Hepatocyte (in vitro differentiated cells): ENCODE measurements at regions not wholly inside any gene's neighbourhood (a gene's known extent, or its start where the extent isn't known, plus 50 kb on each side); places are given as distances from the start of the nearest gene placed in this dataset.

Experiments used
- CTCF ChIP-seq: fragments of 200-600 bp; sonication (generic); IDR thresholded peaks from 2 replicates; pipeline ENCODE4 v1.5.1; 2016; ENCODE audit warnings: antibody characterized with exemption, mild to moderate bottlenecking; ENCODE audit not compliant: poor library complexity
- EZH2 ChIP-seq: fragments of 200-600 bp; sonication (generic); IDR thresholded peaks from 2 replicates; pipeline ENCODE4 v1.6.1; 2016; ENCODE audit warnings: antibody characterized with exemption, mild to moderate bottlenecking, borderline replicate concordance
- EZH2phosphoT487 ChIP-seq: fragments of 200-600 bp; sonication (generic); IDR thresholded peaks from one replicate; pipeline ENCODE4 v1.6.1; 2018; ENCODE audit warnings: antibody characterized with exemption, mild to moderate bottlenecking, low read depth, moderate library complexity; ENCODE audit not compliant: unreplicated experiment, severe bottlenecking

- TF ChIP-seq EZH2 (no peak), CTCF (no peak), EZH2phosphoT487 (no peak)
Observed at GRCh38 chr5:40346901-40347300, 332.8 kb upstream of the PTGER4 start.
